H1 (cell line): ENCODE measurements at regions not wholly inside any gene's neighbourhood (a gene's known extent, or its start where the extent isn't known, plus 50 kb on each side); places are given as distances from the start of the nearest gene placed in this dataset.

ENCODE experiments used
- CHD1 ChIP-seq: IDR thresholded peaks from 2 replicates; pipeline ENCODE4 v1.6.1; 2012; ENCODE audit warnings: low read depth, low read length, improper control_type of control experiment
- POLR2A ChIP-seq, 2 experiments: IDR thresholded peaks; 1 replicate in 1 of 2; 2 replicates in 1 of 2; pipeline ENCODE4 v1.6.1; 2011; ENCODE audit warnings: low read depth in 2 of 2, low read length in 2 of 2, mild to moderate bottlenecking in 2 of 2; ENCODE audit errors: control extremely low read depth in 1 of 2
- RBBP5 ChIP-seq: IDR thresholded peaks from 2 replicates; pipeline ENCODE4 v1.7.1; 2012; ENCODE audit warnings: low read depth, mild to moderate bottlenecking, inconsistent platforms, low read length, moderate library complexity, borderline replicate concordance
- SAP30 ChIP-seq: fragments of 300-600 bp; sonication (generic); IDR thresholded peaks from 2 replicates; pipeline ENCODE4 v1.7.1; 2012; ENCODE audit warnings: low read length, moderate library complexity, mild to moderate bottlenecking, inconsistent platforms; ENCODE audit not compliant: insufficient read depth, insufficient replicate concordance
- SIRT6 ChIP-seq: IDR thresholded peaks from one replicate; pipeline ENCODE4 v1.7.1; 2012; ENCODE audit warnings: low read length, inconsistent platforms

DNA sequence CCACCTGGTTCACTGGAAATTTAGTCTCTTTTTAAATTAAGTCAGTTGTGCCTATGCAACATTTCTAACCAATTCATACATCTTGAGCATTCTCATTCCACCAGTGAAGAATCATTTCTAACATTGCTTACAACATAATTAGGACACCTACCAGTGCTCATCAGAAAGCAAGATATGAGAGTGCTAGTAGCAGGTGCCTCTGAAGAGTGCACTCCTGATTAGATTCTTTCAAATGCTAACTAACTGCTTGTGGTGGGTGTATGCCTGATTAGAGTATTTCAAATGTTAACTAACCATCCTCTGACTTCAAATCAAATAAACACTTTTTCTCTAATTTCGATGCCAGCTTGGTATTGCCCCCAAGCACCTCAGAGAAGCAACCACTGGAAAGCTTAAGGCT lies 124.3 kb upstream of the DNAJC10 start (continued):
- TF ChIP-seq RBBP5: no peak
- TF ChIP-seq CHD1: no peak
- TF ChIP-seq SAP30: no peak
- TF ChIP-seq POLR2A (IDR thresholded peaks at IDR 0.05; ENCODE audit: control extremely low read depth in 1 of 2, low read depth in 2 of 2, low read length in 2 of 2): no peak
- no peak for TF ChIP-seq SIRT6
- TF ChIP-seq, all 59 proteins: peak for 0
